ENCODE measurements at regions not wholly inside any gene's neighbourhood (a gene's known extent, or its start where the extent isn't known, plus 50 kb on each side); places are given as distances from the start of the nearest gene placed in this dataset.

- TF ChIP-seq POLR2A (IDR thresholded peaks at IDR 0.05; ENCODE audit: low read depth, low read length) = no peak
- TF ChIP-seq CTCF (conservative IDR thresholded peaks at IDR 0.05; ENCODE audit: low read depth, low read length) = no peak
- no peak for TF ChIP-seq BHLHE40 (IDR thresholded peaks at IDR 0.05; ENCODE audit: low read depth, low read length)
- TF ChIP-seq USF2 (IDR thresholded peaks at IDR 0.05; ENCODE audit: low read depth, low read length) = no peak
Observed at GRCh38 chr9:86602715-86603114, 248.5 kb upstream of the TUT7 start.
